Calu3 (cell line): ENCODE measurements at regions not wholly inside any gene's neighbourhood (a gene's known extent, or its start where the extent isn't known, plus 50 kb on each side); places are given as distances from the start of the nearest gene placed in this dataset.

Experiments used
- BruUV-seq: library from RNA; stranded (reverse); fragments of 400-500 nt; replicated peaks from 2 replicates; lab custom pipeline; 2021; lab: Mats Ljungman, UMichigan
- CTCF ChIA-PET: fragments of 300-600 bp; sonication (Branson Sonifier 250); formaldehyde crosslinking; loops from one replicate; lab custom pipeline; 2022; ENCODE audit warnings: antibody characterized with exemption; lab: Charles Lee
- DNase-seq: peaks from one replicate; pipeline ENCODE4 v3.0.0; 2022
- H3K27ac Mint-ChIP-seq: one replicate; pipeline ENCODE4 v1.8.0; 2022; ENCODE audit warnings: mixed read lengths; ENCODE audit not compliant: unreplicated experiment
- H3K27me3 Mint-ChIP-seq: one replicate; pipeline ENCODE4 v1.8.0; 2022; ENCODE audit warnings: mixed read lengths; ENCODE audit not compliant: unreplicated experiment
- H3K36me3 Mint-ChIP-seq: one replicate; pipeline ENCODE4 v1.8.0; 2022; ENCODE audit warnings: mild to moderate bottlenecking, moderate library complexity, mixed read lengths; ENCODE audit not compliant: insufficient read depth, unreplicated experiment
- H3K4me1 Mint-ChIP-seq: one replicate; pipeline ENCODE4 v1.8.0; 2022; ENCODE audit warnings: mild to moderate bottlenecking, low read depth, mixed read lengths; ENCODE audit not compliant: unreplicated experiment
- H3K4me3 Mint-ChIP-seq: one replicate; pipeline ENCODE4 v1.8.0; 2022; ENCODE audit warnings: mild to moderate bottlenecking, low read depth, moderate library complexity, mixed read lengths; ENCODE audit not compliant: unreplicated experiment
- H3K9me3 Mint-ChIP-seq: one replicate; pipeline ENCODE4 v1.8.0; 2022; ENCODE audit warnings: low read depth, mixed read lengths; ENCODE audit not compliant: unreplicated experiment
- CTCF ChIP-seq: fragments of 200-600 bp; IDR thresholded peaks from one replicate; pipeline ENCODE4 v1.8.0; 2022; ENCODE audit warnings: antibody characterized with exemption; ENCODE audit not compliant: unreplicated experiment
- intact Hi-C: fragments of 100-400 bp; cut with micrococcal nuclease; formaldehyde crosslinking; loops from one replicate; pipeline ENCODE4 v1.10.0; 2022; ENCODE audit not compliant: unreplicated experiment

GRCh38 chr16:85338989-85339685, 226.9 kb upstream of the CIBAR2 start:
- Mint-ChIP-seq H3K4me3 (no peak overlapping the region), H3K36me3 (peaks cover 8% of the 10 kb centered on the region), H3K4me1 (peaks cover 16% of the 10 kb centered on the region), H3K27ac (no peak overlapping the region), H3K27me3 (peaks cover 83% of the 10 kb centered on the region), H3K9me3 (no peaks in the 10 kb centered on the region)
- BruUV-seq, result no TSS peak
- CTCF ChIA-PET, result interaction anchor here (0.6 kb wide), 1 partner anchor 402 kb away, joined by 8 read pairs; no protein-coding TSS in a partner anchor
- DNase-seq, result no peak
- no peak for TF ChIP-seq CTCF
- intact Hi-C loops, result no loop called here

- H3K27me3 Mint-ChIP-seq, result peaks cover 90% of the 10 kb centered on the region
- no peaks in the 10 kb centered on the region for H3K36me3 Mint-ChIP-seq
- no peak for DNase-seq
- H3K27ac Mint-ChIP-seq, result no peak overlapping the region
- H3K4me1 Mint-ChIP-seq, result no peaks in the 10 kb centered on the region
- no TSS peak for BruUV-seq
- intact Hi-C loops, result no loop called here
- no peak for TF ChIP-seq CTCF
- no peak overlapping the region for H3K4me3 Mint-ChIP-seq
- H3K9me3 Mint-ChIP-seq, result peaks cover 7% of the 10 kb centered on the region
- CTCF ChIA-PET, result interaction anchor here (0.6 to 1.5 kb wide), 3 partner anchors 40 to 134 kb away, joined by 3 to 7 read pairs (median 5); no protein-coding TSS in a partner anchor
Observed at GRCh38 chr16:85341972-85342695, 229.9 kb upstream of the CIBAR2 start.

- peaks cover 7% of the 10 kb centered on the region for H3K9me3 Mint-ChIP-seq
- BruUV-seq, result no TSS peak
- CTCF ChIA-PET, result interaction anchor here (0.6 to 0.7 kb wide), 2 partner anchors 18 to 72 kb away, joined by 3 read pairs; no protein-coding TSS in a partner anchor
- H3K4me1 Mint-ChIP-seq, result no peaks in the 10 kb centered on the region
- H3K4me3 Mint-ChIP-seq, result no peak overlapping the region
- H3K36me3 Mint-ChIP-seq, result no peaks in the 10 kb centered on the region
- intact Hi-C loops, result no loop called here
- no peak overlapping the region for H3K27ac Mint-ChIP-seq
- no peak for DNase-seq
- no peak for TF ChIP-seq CTCF
- H3K27me3 Mint-ChIP-seq, result peaks cover 93% of the 10 kb centered on the region
Observed at GRCh38 chr16:85344502-85345128, 232.3 kb upstream of the CIBAR2 start.

- Mint-ChIP-seq H3K9me3 (peaks cover 7% of the 10 kb centered on the region), H3K36me3 (no peaks in the 10 kb centered on the region), H3K4me1 (no peaks in the 10 kb centered on the region), H3K27ac (no peak overlapping the region), H3K27me3 (peaks cover 93% of the 10 kb centered on the region), H3K4me3 (no peak overlapping the region)
- intact Hi-C loops, result no loop called here
- no peak for DNase-seq
- CTCF ChIA-PET, result no interaction called here
- BruUV-seq, result no TSS peak
- TF ChIP-seq CTCF, result no peak
Observed at GRCh38 chr16:85345129-85345639, 232.9 kb upstream of the CIBAR2 start.
